ENCODE measurements at regions not wholly inside any gene's neighbourhood (a gene's known extent, or its start where the extent isn't known, plus 50 kb on each side); places are given as distances from the start of the nearest gene placed in this dataset.

GRCh38 chr5:97797994-97798451, 615.0 kb upstream of the RIOK2 start:
- TF ChIP-seq CTCF (IDR thresholded peaks at IDR 0.05), result no peak
- TF ChIP-seq POLR2A (IDR thresholded peaks at IDR 0.05; ENCODE audit: low read depth), result no peak
- TF ChIP-seq POLR2AphosphoS5 (IDR thresholded peaks at IDR 0.05), result no peak
- no peak for TF ChIP-seq EP300 (IDR thresholded peaks at IDR 0.05)
